CD14-positive monocyte (primary cell): ENCODE measurements at regions not wholly inside any gene's neighbourhood (a gene's known extent, or its start where the extent isn't known, plus 50 kb on each side); places are given as distances from the start of the nearest gene placed in this dataset.

Experiments
- DNase-seq, 3 donors: peaks; one replicate each; pipeline ENCODE4 v3.0.0-alpha.2; 2011 to 2022
- H2AFZ ChIP-seq: 2 replicates; pipeline ENCODE4 v1.6.0; 2012; ENCODE audit warnings: mild to moderate bottlenecking, low read depth, low read length, inconsistent platforms; ENCODE audit not compliant: insufficient read depth, poor library complexity, severe bottlenecking
- H3K27ac ChIP-seq, 2 donors: 1 replicate in 1 of 2; 2 replicates in 1 of 2; pipeline ENCODE4 v1.5.1; 2012 to 2013; ENCODE audit warnings: low read length in 2 of 2, control low read depth in 1 of 2, inconsistent platforms in 1 of 2, low read depth in 1 of 2, mild to moderate bottlenecking in 1 of 2
- H3K27me3 ChIP-seq, 2 donors: one replicate each; pipeline versions ENCODE4 v1.6.0 to v1.6.1; 2011 to 2013; ENCODE audit warnings: low read length in 2 of 2; ENCODE audit not compliant: control insufficient read depth in 2 of 2, insufficient read depth in 2 of 2
- H3K36me3 ChIP-seq, 2 donors: replicated peaks in 1 of 2; 1 replicate in 1 of 2; 2 replicates in 1 of 2; pipeline versions ENCODE4 v1.5.1 to v1.6.1; 2012 to 2013; ENCODE audit warnings: low read length in 2 of 2, control low read depth in 1 of 2, inconsistent platforms in 1 of 2, mild to moderate bottlenecking in 1 of 2; ENCODE audit not compliant: insufficient read depth in 2 of 2, control insufficient read depth in 1 of 2
- H3K4me1 ChIP-seq, 2 donors: 1 replicate in 1 of 2; 2 replicates in 1 of 2; pipeline versions ENCODE4 v1.5.1 to v1.6.1; 2012 to 2013; ENCODE audit warnings: low read length in 2 of 2, control low read depth in 1 of 2, inconsistent platforms in 1 of 2, mild to moderate bottlenecking in 1 of 2, moderate library complexity in 1 of 2; ENCODE audit not compliant: insufficient read depth in 2 of 2, control insufficient read depth in 1 of 2
- H3K4me2 ChIP-seq: replicated peaks from 2 replicates; pipeline ENCODE3; 2012; ENCODE audit warnings: low read length, moderate library complexity, mild to moderate bottlenecking; ENCODE audit not compliant: poor library complexity, severe bottlenecking; ENCODE audit errors: extremely low read depth
- H3K4me3 ChIP-seq, 3 experiments: fragments of 200-600 bp in 1 of 3; sonication (generic) in 1 of 3; replicated peaks in 1 of 3; 1 replicate in 2 of 3; 2 replicates in 1 of 3; pipeline ENCODE4 v1.5.1; 2011 to 2013; ENCODE audit warnings: low read length in 3 of 3, mild to moderate bottlenecking in 3 of 3, control low read depth in 2 of 3, low read depth in 2 of 3, inconsistent platforms in 1 of 3, moderate library complexity in 1 of 3
- H3K79me2 ChIP-seq: 2 replicates; pipeline ENCODE4 v1.6.0; 2012; ENCODE audit warnings: mild to moderate bottlenecking, control low read depth, inconsistent platforms, low read length, moderate library complexity; ENCODE audit not compliant: insufficient read depth
- H3K9ac ChIP-seq: 2 replicates; pipeline ENCODE4 v1.6.0; 2017; ENCODE audit warnings: low read length, mild to moderate bottlenecking; ENCODE audit not compliant: insufficient read depth, poor library complexity, severe bottlenecking
- H3K9me3 ChIP-seq, 2 donors: replicated peaks in 1 of 2; 1 replicate in 1 of 2; 2 replicates in 1 of 2; pipeline versions ENCODE4 v1.5.1 to v1.6.1; 2012 to 2013; ENCODE audit warnings: low read length in 2 of 2, control low read depth in 1 of 2; ENCODE audit not compliant: control insufficient read depth in 1 of 2, insufficient read depth in 1 of 2
- H4K20me1 ChIP-seq: 2 replicates; pipeline ENCODE4 v1.6.0; 2012; ENCODE audit warnings: mild to moderate bottlenecking, low read length, control low read depth, moderate library complexity; ENCODE audit not compliant: insufficient read depth
- H3K27ac Mint-ChIP-seq, 7 donors: one replicate each; pipeline ENCODE4 v1.8.0; 2020; ENCODE audit warnings: mild to moderate bottlenecking in 7 of 7, mixed read lengths in 7 of 7, moderate library complexity in 6 of 7, inconsistent platforms in 2 of 7
- H3K27me3 Mint-ChIP-seq, 3 donors: one replicate each; pipeline ENCODE4 v1.8.0; 2021 to 2022; ENCODE audit warnings: low read depth in 3 of 3, mild to moderate bottlenecking in 3 of 3, mixed read lengths in 3 of 3, moderate library complexity in 3 of 3, inconsistent platforms in 1 of 3
- H3K36me3 Mint-ChIP-seq, 2 donors: one replicate each; pipeline ENCODE4 v1.8.0; 2020; ENCODE audit warnings: mixed read lengths in 2 of 2, inconsistent platforms in 1 of 2, mild to moderate bottlenecking in 1 of 2
- H3K4me1 Mint-ChIP-seq: one replicate; pipeline ENCODE4 v1.8.0; 2020; ENCODE audit warnings: mild to moderate bottlenecking, mixed read lengths
- H3K4me3 Mint-ChIP-seq, 2 donors: one replicate each; pipeline ENCODE4 v1.8.0; 2020; ENCODE audit warnings: mild to moderate bottlenecking in 2 of 2, mixed read lengths in 2 of 2, moderate library complexity in 1 of 2
- H3K9me3 Mint-ChIP-seq, 7 donors: one replicate each; pipeline ENCODE4 v1.8.0; 2020 to 2022; ENCODE audit warnings: mixed read lengths in 7 of 7, mild to moderate bottlenecking in 6 of 7, moderate library complexity in 6 of 7, inconsistent platforms in 2 of 7
- CTCF ChIP-seq: fragments of 200-600 bp; IDR thresholded peaks from one replicate; pipeline ENCODE4 v1.8.0; 2022; ENCODE audit warnings: antibody characterized with exemption, mild to moderate bottlenecking
- WGBS: methylation state at CpG from one replicate; pipeline ENCODE4 v1.1.5; 2013; ENCODE audit warnings: missing lambda C conversion rate; ENCODE audit not compliant: insufficient coverage; 5-methylcytosine and 5-hydroxymethylcytosine counted together
- intact Hi-C, 2 donors: fragments of 100-400 bp; cut with micrococcal nuclease; formaldehyde crosslinking; loops; one replicate each; pipeline versions ENCODE4 v1.15.0 to v1.15.1; 2023

GRCh38 chr12:19015285-19015684 lies 114.2 kb upstream of the PLEKHA5 start:
- Mint-ChIP-seq H3K4me3 (no peak overlapping the region), H3K27ac (no peak overlapping the region), H3K4me1 (no peaks in the 10 kb centered on the region), H3K9me3 (peaks cover under 1 to 5% (median 3%) of the 10 kb centered on the region in 7 donors), H3K36me3 (no peaks in the 10 kb centered on the region), H3K27me3 (peaks cover 0 to 3% (median 0%) of the 10 kb centered on the region in 3 donors)
- TF ChIP-seq CTCF: no peak
- Histone ChIP-seq H3K79me2 (no peaks in the 10 kb centered on the region), H3K27me3 (no peaks in the 10 kb centered on the region), H4K20me1 (no peaks in the 10 kb centered on the region), H3K4me3 (no peak overlapping the region), H3K9ac (no peak overlapping the region), H3K27ac (no peak overlapping the region), H3K36me3 (no peaks in the 10 kb centered on the region), H3K4me1 (no peaks in the 10 kb centered on the region), H3K4me2 (no peak overlapping the region), H3K9me3 (peaks cover 0 to 6% of the 10 kb centered on the region in 2 donors), H2AFZ (no peak overlapping the region)
- intact Hi-C loops: no loop called here
- no peak for DNase-seq
- WGBS: 92% methylated on average over 4 of the region's 5 CpGs

GRCh38 chr12:19018302-19018970 lies 111.1 kb upstream of the PLEKHA5 start:
- TF ChIP-seq CTCF: no peak
- H3K9ac ChIP-seq: no peak overlapping the region
- Mint-ChIP-seq H3K9me3 (peaks cover 0 to 3% (median 0%) of the 10 kb centered on the region in 7 donors), H3K4me1 (no peaks in the 10 kb centered on the region), H3K27me3 (no peaks in the 10 kb centered on the region), H3K4me3 (no peak overlapping the region), H3K36me3 (no peaks in the 10 kb centered on the region), H3K27ac (no peak overlapping the region)
- no peak overlapping the region for H3K4me3 ChIP-seq
- no peak overlapping the region for H3K4me2 ChIP-seq
- H3K27ac ChIP-seq: no peak overlapping the region
- H3K9me3 ChIP-seq: no peaks in the 10 kb centered on the region
- no peaks in the 10 kb centered on the region for H3K4me1 ChIP-seq
- no peaks in the 10 kb centered on the region for H4K20me1 ChIP-seq
- WGBS: 100% methylated on average over 1 of the region's 1 CpG
- intact Hi-C loops: no loop called here
- DNase-seq: no peak
- H2AFZ ChIP-seq: no peak overlapping the region
- H3K36me3 ChIP-seq: no peaks in the 10 kb centered on the region
- H3K79me2 ChIP-seq: no peaks in the 10 kb centered on the region
- H3K27me3 ChIP-seq: no peaks in the 10 kb centered on the region
